ENCODE measurements at regions not wholly inside any gene's neighbourhood (a gene's known extent, or its start where the extent isn't known, plus 50 kb on each side); places are given as distances from the start of the nearest gene placed in this dataset.
"Not testable (repeated sequence)": the region's sequence is repeated elsewhere in the genome, so short reads cannot be mapped to it uniquely, and the experiment has no call there.

- Histone ChIP-seq H3K4me1 (ENCODE audit: control insufficient read depth, insufficient read depth, low read length) (peaks cover 13% of the 10 kb centered on the region), H3K27ac (ENCODE audit: low read depth, low read length) (no peak overlapping the region), H3K9me3 (ENCODE audit: control insufficient read depth, insufficient read depth, low read length) (no peaks in the 10 kb centered on the region), H3K9ac (ENCODE audit: low read depth, low read length) (no peak overlapping the region), H3K36me3 (ENCODE audit: control insufficient read depth, insufficient read depth, low read length) (no peaks in the 10 kb centered on the region), H3K27me3 (ENCODE audit: control insufficient read depth, insufficient read depth, low read length) (no peaks in the 10 kb centered on the region), H3K4me3 (ENCODE audit: low read depth, low read length) (no peak overlapping the region)
Measured at GRCh38 chr4:153904011-153904410, 115.1 kb upstream of the SFRP2 start.

GRCh38 chr4:153901220-153901619, 112.3 kb upstream of the SFRP2 start:
- no peak overlapping the region for H3K27ac ChIP-seq (ENCODE audit: low read depth, low read length)
- H3K4me3 ChIP-seq (ENCODE audit: low read depth, low read length), result no peak overlapping the region
- no peaks in the 10 kb centered on the region for H3K27me3 ChIP-seq (ENCODE audit: control insufficient read depth, insufficient read depth, low read length)
- H3K36me3 ChIP-seq (ENCODE audit: control insufficient read depth, insufficient read depth, low read length), result no peaks in the 10 kb centered on the region
- no peak overlapping the region for H3K9ac ChIP-seq (ENCODE audit: low read depth, low read length)
- H3K4me1 ChIP-seq (ENCODE audit: control insufficient read depth, insufficient read depth, low read length), result no peaks in the 10 kb centered on the region
- no peaks in the 10 kb centered on the region for H3K9me3 ChIP-seq (ENCODE audit: control insufficient read depth, insufficient read depth, low read length)

- Histone ChIP-seq H3K9ac (ENCODE audit: low read depth, low read length) (no peak overlapping the region), H3K9me3 (ENCODE audit: control insufficient read depth, insufficient read depth, low read length) (no peaks in the 10 kb centered on the region), H3K36me3 (ENCODE audit: control insufficient read depth, insufficient read depth, low read length) (no peaks in the 10 kb centered on the region), H3K27me3 (ENCODE audit: control insufficient read depth, insufficient read depth, low read length) (no peaks in the 10 kb centered on the region), H3K4me1 (ENCODE audit: control insufficient read depth, insufficient read depth, low read length) (no peaks in the 10 kb centered on the region), H3K27ac (ENCODE audit: low read depth, low read length) (no peak overlapping the region), H3K4me3 (ENCODE audit: low read depth, low read length) (no peak overlapping the region)
Measured at GRCh38 chr4:153900426-153900825, 111.5 kb upstream of the SFRP2 start.

- H3K9ac ChIP-seq (ENCODE audit: low read depth, low read length), result no peak overlapping the region
- H3K9me3 ChIP-seq (ENCODE audit: control insufficient read depth, insufficient read depth, low read length), result no peaks in the 10 kb centered on the region
- no peaks in the 10 kb centered on the region for H3K36me3 ChIP-seq (ENCODE audit: control insufficient read depth, insufficient read depth, low read length)
- H3K4me3 ChIP-seq (ENCODE audit: low read depth, low read length), result no peak overlapping the region
- H3K4me1 ChIP-seq (ENCODE audit: control insufficient read depth, insufficient read depth, low read length), result no peaks in the 10 kb centered on the region
- no peak overlapping the region for H3K27ac ChIP-seq (ENCODE audit: low read depth, low read length)
- H3K27me3 ChIP-seq (ENCODE audit: control insufficient read depth, insufficient read depth, low read length), result no peaks in the 10 kb centered on the region
Measured at GRCh38 chr4:153890761-153891160, 101.9 kb upstream of the SFRP2 start.

GRCh38 chr4:153887217-153887616, 98.3 kb upstream of the SFRP2 start:
- Histone ChIP-seq H3K36me3 (ENCODE audit: control insufficient read depth, insufficient read depth, low read length) (no peaks in the 10 kb centered on the region), H3K9me3 (ENCODE audit: control insufficient read depth, insufficient read depth, low read length) (0 out of 2 replicates have a peak, but pooled peaks cover 4% of the 10 kb centered on the region), H3K27me3 (ENCODE audit: control insufficient read depth, insufficient read depth, low read length) (no peaks in the 10 kb centered on the region), H3K4me3 (ENCODE audit: low read depth, low read length) (no peak overlapping the region), H3K9ac (ENCODE audit: low read depth, low read length) (no peak overlapping the region), H3K27ac (ENCODE audit: low read depth, low read length) (no peak overlapping the region), H3K4me1 (ENCODE audit: control insufficient read depth, insufficient read depth, low read length) (no peaks in the 10 kb centered on the region)

GRCh38 chr4:153884325-153884724, 95.4 kb upstream of the SFRP2 start:
- H3K9me3 ChIP-seq (ENCODE audit: control insufficient read depth, insufficient read depth, low read length), result peaks cover 19% of the 10 kb centered on the region
- no peak overlapping the region for H3K4me3 ChIP-seq (ENCODE audit: low read depth, low read length)
- H3K36me3 ChIP-seq (ENCODE audit: control insufficient read depth, insufficient read depth, low read length), result no peaks in the 10 kb centered on the region
- no peaks in the 10 kb centered on the region for H3K27me3 ChIP-seq (ENCODE audit: control insufficient read depth, insufficient read depth, low read length)
- H3K4me1 ChIP-seq (ENCODE audit: control insufficient read depth, insufficient read depth, low read length), result no peaks in the 10 kb centered on the region
- no peak overlapping the region for H3K27ac ChIP-seq (ENCODE audit: low read depth, low read length)
- no peak overlapping the region for H3K9ac ChIP-seq (ENCODE audit: low read depth, low read length)

- no peak overlapping the region for H3K4me3 ChIP-seq (ENCODE audit: low read depth, low read length)
- no peak overlapping the region for H3K9ac ChIP-seq (ENCODE audit: low read depth, low read length)
- H3K4me1 ChIP-seq (ENCODE audit: control insufficient read depth, insufficient read depth, low read length), result no peaks in the 10 kb centered on the region
- no peaks in the 10 kb centered on the region for H3K36me3 ChIP-seq (ENCODE audit: control insufficient read depth, insufficient read depth, low read length)
- H3K27me3 ChIP-seq (ENCODE audit: control insufficient read depth, insufficient read depth, low read length), result no peaks in the 10 kb centered on the region
- peaks cover 19% of the 10 kb centered on the region for H3K9me3 ChIP-seq (ENCODE audit: control insufficient read depth, insufficient read depth, low read length)
- no peak overlapping the region for H3K27ac ChIP-seq (ENCODE audit: low read depth, low read length)
Measured at GRCh38 chr4:153880983-153881382, 92.1 kb upstream of the SFRP2 start.

GRCh38 chr4:153877898-153878297, 89.0 kb upstream of the SFRP2 start:
- no peak overlapping the region for H3K9ac ChIP-seq (ENCODE audit: low read depth, low read length)
- H3K4me1 ChIP-seq (ENCODE audit: control insufficient read depth, insufficient read depth, low read length), result no peaks in the 10 kb centered on the region
- H3K4me3 ChIP-seq (ENCODE audit: low read depth, low read length), result no peak overlapping the region
- H3K9me3 ChIP-seq (ENCODE audit: control insufficient read depth, insufficient read depth, low read length), result peaks cover 19% of the 10 kb centered on the region
- H3K36me3 ChIP-seq (ENCODE audit: control insufficient read depth, insufficient read depth, low read length), result no peaks in the 10 kb centered on the region
- H3K27ac ChIP-seq (ENCODE audit: low read depth, low read length), result no peak overlapping the region
- H3K27me3 ChIP-seq (ENCODE audit: control insufficient read depth, insufficient read depth, low read length), result no peaks in the 10 kb centered on the region

GRCh38 chr4:153873741-153874140, 84.9 kb upstream of the SFRP2 start:
- Histone ChIP-seq H3K36me3 (ENCODE audit: control insufficient read depth, insufficient read depth, low read length) (no peaks in the 10 kb centered on the region), H3K27ac (ENCODE audit: low read depth, low read length) (no peak overlapping the region), H3K27me3 (ENCODE audit: control insufficient read depth, insufficient read depth, low read length) (no peaks in the 10 kb centered on the region), H3K9ac (ENCODE audit: low read depth, low read length) (no peak overlapping the region), H3K9me3 (ENCODE audit: control insufficient read depth, insufficient read depth, low read length) (0 out of 2 replicates have a peak, but pooled peaks cover under 1% of the 10 kb centered on the region), H3K4me1 (ENCODE audit: control insufficient read depth, insufficient read depth, low read length) (no peaks in the 10 kb centered on the region), H3K4me3 (ENCODE audit: low read depth, low read length) (no peak overlapping the region)

- not testable (repeated sequence) for H3K4me3 ChIP-seq (ENCODE audit: low read depth, low read length); H3K4me1 ChIP-seq (ENCODE audit: control insufficient read depth, insufficient read depth, low read length); H3K36me3 ChIP-seq (ENCODE audit: control insufficient read depth, insufficient read depth, low read length); H3K9ac ChIP-seq (ENCODE audit: low read depth, low read length); H3K27me3 ChIP-seq (ENCODE audit: control insufficient read depth, insufficient read depth, low read length); H3K27ac ChIP-seq (ENCODE audit: low read depth, low read length)
- peaks cover 43% of the 10 kb centered on the region for H3K9me3 ChIP-seq (ENCODE audit: control insufficient read depth, insufficient read depth, low read length)
Measured at GRCh38 chr4:153866766-153867165, 77.9 kb upstream of the SFRP2 start.

GRCh38 chr4:153852501-153852900, 63.6 kb upstream of the SFRP2 start:
- no peak overlapping the region for H3K9ac ChIP-seq (ENCODE audit: low read depth, low read length)

More at GRCh38 chr4:153852501-153852900, 63.6 kb upstream of the SFRP2 start:
- no peaks in the 10 kb centered on the region for H3K36me3 ChIP-seq (ENCODE audit: control insufficient read depth, insufficient read depth, low read length)
- H3K27ac ChIP-seq (ENCODE audit: low read depth, low read length), result no peak overlapping the region
- no peaks in the 10 kb centered on the region for H3K9me3 ChIP-seq (ENCODE audit: control insufficient read depth, insufficient read depth, low read length)
- no peaks in the 10 kb centered on the region for H3K4me1 ChIP-seq (ENCODE audit: control insufficient read depth, insufficient read depth, low read length)
- no peak overlapping the region for H3K4me3 ChIP-seq (ENCODE audit: low read depth, low read length)
- no peaks in the 10 kb centered on the region for H3K27me3 ChIP-seq (ENCODE audit: control insufficient read depth, insufficient read depth, low read length)
